ENCODE measurements at regions not wholly inside any gene's neighbourhood (a gene's known extent, or its start where the extent isn't known, plus 50 kb on each side); places are given as distances from the start of the nearest gene placed in this dataset.

- peaks cover 0 to 6% (median 0%) of the 10 kb centered on the region in 11 experiments; a peak in 2 of 22 replicates for H3K27me3 ChIP-seq
- TF ChIP-seq Cebpa-rat (IDR thresholded peaks at IDR 0.05) = no peak
- H3K4me2 ChIP-seq = no peak overlapping the region
Measured at GRCh38 chr16:86067936-86068335, 169.0 kb downstream of the IRF8 start.

GRCh38 chr16:86068722-86069121, 169.8 kb downstream of the IRF8 start:
- peaks cover 0 to 6% (median 0%) of the 10 kb centered on the region in 11 experiments; a peak in 2 of 22 replicates for H3K27me3 ChIP-seq
- H3K36me3 ChIP-seq = no peaks in the 10 kb centered on the region
- H3K27ac ChIP-seq = no peak overlapping the region
- H3K9me3 ChIP-seq (replicated peaks in 1 of 11) = no peaks in the 10 kb centered on the region
- no peak overlapping the region for H3K9ac ChIP-seq
- H3K4me2 ChIP-seq = no peak overlapping the region
- H3K4me3 ChIP-seq = no peak overlapping the region
- 0 out of 22 replicates have a peak, but pooled peaks cover 0 to 8% (median 0%) of the 10 kb centered on the region in 11 experiments for H4K20me1 ChIP-seq
- TF ChIP-seq Cebpa-rat (IDR thresholded peaks at IDR 0.05) = no peak
- peaks cover 0 to 15% (median 6%) of the 10 kb centered on the region in 10 experiments; a peak in 13 of 20 replicates for H3K4me1 ChIP-seq

More at GRCh38 chr16:86067936-86068335, 169.0 kb downstream of the IRF8 start:
- Histone ChIP-seq H4K20me1 (0 out of 22 replicates have a peak, but pooled peaks cover 0 to 8% (median 0%) of the 10 kb centered on the region in 11 experiments), H3K9ac (no peak overlapping the region), H3K4me1 (peaks cover 3 to 18% (median 9%) of the 10 kb centered on the region in 10 experiments), H3K27ac (no peak overlapping the region), H3K9me3 (replicated peaks in 1 of 11) (no peaks in the 10 kb centered on the region), H3K4me3 (no peak overlapping the region), H3K36me3 (no peaks in the 10 kb centered on the region)

- H3K4me2 ChIP-seq = peak overlapping the region in 1 of 11 experiments; percentile 13; a peak in 2 of 22 replicates
- peaks cover 0 to 6% (median 0%) of the 10 kb centered on the region in 10 experiments; a peak in 4 of 20 replicates for H3K4me1 ChIP-seq
- H4K20me1 ChIP-seq = peaks cover 0 to 8% (median 0%) of the 10 kb centered on the region in 11 experiments; a peak in 1 of 22 replicates
- H3K4me3 ChIP-seq = no peak overlapping the region
- no peaks in the 10 kb centered on the region for H3K36me3 ChIP-seq
- H3K27me3 ChIP-seq = peaks cover 0 to 6% (median 0%) of the 10 kb centered on the region in 11 experiments; a peak in 2 of 22 replicates
- no peak overlapping the region for H3K27ac ChIP-seq
- no peak overlapping the region for H3K9ac ChIP-seq
- H3K9me3 ChIP-seq (replicated peaks in 1 of 11) = no peaks in the 10 kb centered on the region
- no peak for TF ChIP-seq Cebpa-rat (IDR thresholded peaks at IDR 0.05)
Measured at GRCh38 chr16:86069736-86070298, 170.9 kb downstream of the IRF8 start.

- TF ChIP-seq Cebpa-rat (IDR thresholded peaks at IDR 0.05) = no peak
- Histone ChIP-seq H3K27ac (no peak overlapping the region), H3K36me3 (no peaks in the 10 kb centered on the region), H3K9ac (no peak overlapping the region), H3K4me3 (no peak overlapping the region), H3K4me2 (no peak overlapping the region), H4K20me1 (peaks cover 0 to 8% (median 0%) of the 10 kb centered on the region in 11 experiments; a peak in 1 of 22 replicates), H3K4me1 (peaks cover 0 to 6% (median 0%) of the 10 kb centered on the region in 10 experiments; a peak in 2 of 20 replicates), H3K27me3 (peaks cover 0 to 6% (median 0%) of the 10 kb centered on the region in 11 experiments; a peak in 2 of 22 replicates), H3K9me3 (replicated peaks in 1 of 11) (no peaks in the 10 kb centered on the region)
Measured at GRCh38 chr16:86070484-86070883, 171.5 kb downstream of the IRF8 start.

GRCh38 chr16:86070971-86071370, 172.0 kb downstream of the IRF8 start:
- no peak overlapping the region for H3K4me3 ChIP-seq
- H3K36me3 ChIP-seq = no peaks in the 10 kb centered on the region
- H3K4me1 ChIP-seq = peaks cover 0 to 3% (median 0%) of the 10 kb centered on the region in 10 experiments; a peak in 2 of 20 replicates
- peaks cover 0 to 8% (median 0%) of the 10 kb centered on the region in 11 experiments; a peak in 1 of 22 replicates for H4K20me1 ChIP-seq
- no peaks in the 10 kb centered on the region for H3K9me3 ChIP-seq (replicated peaks in 1 of 11)
- H3K4me2 ChIP-seq = no peak overlapping the region
- TF ChIP-seq Cebpa-rat (IDR thresholded peaks at IDR 0.05) = no peak
- no peak overlapping the region for H3K9ac ChIP-seq
- H3K27ac ChIP-seq = no peak overlapping the region
- peaks cover 0 to 6% (median 0%) of the 10 kb centered on the region in 11 experiments; a peak in 2 of 22 replicates for H3K27me3 ChIP-seq

GRCh38 chr16:86071611-86072240, 172.8 kb downstream of the IRF8 start:
- peaks cover 0 to 6% (median 0%) of the 10 kb centered on the region in 11 experiments; a peak in 2 of 22 replicates for H3K27me3 ChIP-seq
- H3K9ac ChIP-seq = no peak overlapping the region
- H3K27ac ChIP-seq = no peak overlapping the region
- no peak overlapping the region for H3K4me3 ChIP-seq
- no peaks in the 10 kb centered on the region for H3K36me3 ChIP-seq
- H3K9me3 ChIP-seq (replicated peaks in 1 of 11) = no peaks in the 10 kb centered on the region
- no peaks in the 10 kb centered on the region; a peak in 1 of 20 replicates for H3K4me1 ChIP-seq
- no peak overlapping the region for H3K4me2 ChIP-seq
- no peak for TF ChIP-seq Cebpa-rat (IDR thresholded peaks at IDR 0.05)
- H4K20me1 ChIP-seq = peaks cover 0 to 8% (median 0%) of the 10 kb centered on the region in 11 experiments; a peak in 1 of 22 replicates

GRCh38 chr16:86072328-86073102, 173.6 kb downstream of the IRF8 start:
- Histone ChIP-seq H3K9me3 (replicated peaks in 1 of 11) (no peaks in the 10 kb centered on the region), H3K27ac (no peak overlapping the region), H3K36me3 (no peaks in the 10 kb centered on the region), H4K20me1 (peaks cover 0 to 8% (median 0%) of the 10 kb centered on the region in 11 experiments; a peak in 1 of 22 replicates), H3K27me3 (peaks cover 0 to 6% (median 0%) of the 10 kb centered on the region in 11 experiments; a peak in 2 of 22 replicates), H3K9ac (no peak overlapping the region), H3K4me3 (no peak overlapping the region), H3K4me2 (no peak overlapping the region), H3K4me1 (no peaks in the 10 kb centered on the region; a peak in 1 of 20 replicates)
- no peak for TF ChIP-seq Cebpa-rat (IDR thresholded peaks at IDR 0.05)

- H4K20me1 ChIP-seq = peaks cover 0 to 8% (median 0%) of the 10 kb centered on the region in 11 experiments; a peak in 1 of 22 replicates
- no peaks in the 10 kb centered on the region for H3K36me3 ChIP-seq
- no peaks in the 10 kb centered on the region for H3K9me3 ChIP-seq (replicated peaks in 1 of 11)
- H3K4me2 ChIP-seq = no peak overlapping the region
- no peak overlapping the region for H3K4me3 ChIP-seq
- H3K27ac ChIP-seq = no peak overlapping the region
- peaks cover 0 to 6% (median 0%) of the 10 kb centered on the region in 11 experiments; a peak in 2 of 22 replicates for H3K27me3 ChIP-seq
- TF ChIP-seq Cebpa-rat (IDR thresholded peaks at IDR 0.05) = no peak
- no peaks in the 10 kb centered on the region; a peak in 1 of 20 replicates for H3K4me1 ChIP-seq
- no peak overlapping the region for H3K9ac ChIP-seq
Measured at GRCh38 chr16:86073103-86073625, 174.2 kb downstream of the IRF8 start.

Data from BLaER1 treated with 17β-estradiol and CSF1 and Interleukin-3, amounts not matched to agents 10 nM and 100 nM (cell line).